UCSD-AML1 (cell line): ENCODE measurements at regions not wholly inside any gene's neighbourhood (a gene's known extent, or its start where the extent isn't known, plus 50 kb on each side); places are given as distances from the start of the nearest gene placed in this dataset.

ENCODE experiments used
- DNase-seq: peaks from one replicate; lab custom pipeline; 2025; ENCODE audit not compliant: unreplicated experiment; lab: John Stamatoyannopoulos, UW

- DNase-seq, result no peak
These were observed 441.0 kb downstream of the CDK5RAP2 start for GRCh38 chr9:120138955-120139354.

DNA sequence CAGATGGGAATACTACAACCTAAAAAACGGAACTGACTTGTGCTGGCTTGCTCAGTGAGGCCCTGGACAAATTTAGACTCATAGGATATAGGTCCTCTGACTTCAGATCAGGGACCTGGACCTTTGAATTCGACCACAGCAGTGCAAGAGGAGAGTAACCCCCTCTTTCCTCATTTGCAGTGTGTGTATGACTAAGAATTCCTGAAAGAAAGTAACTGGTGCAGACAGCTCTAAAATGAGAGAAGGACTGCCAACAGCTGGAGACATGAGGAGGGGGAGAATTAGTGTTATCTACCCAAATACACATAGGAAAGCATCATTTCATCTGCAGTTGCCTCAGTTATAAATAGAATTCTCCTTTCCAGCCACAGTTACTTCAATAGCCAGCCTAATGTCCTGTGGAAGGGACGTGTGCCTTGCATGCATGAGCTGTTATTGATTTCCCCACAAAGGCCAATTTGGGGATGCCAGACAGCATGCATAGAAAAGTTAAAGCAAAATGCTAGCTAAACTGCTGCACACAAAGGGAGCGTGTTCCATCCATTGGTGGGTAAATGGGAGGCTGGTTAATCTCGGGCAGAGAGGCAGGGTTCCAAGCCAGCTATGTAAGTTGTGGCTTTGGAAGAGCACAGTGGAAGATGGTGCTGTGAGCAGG, 442.7 kb downstream of the CDK5RAP2 start:
- DNase-seq, result no peak

DNA sequence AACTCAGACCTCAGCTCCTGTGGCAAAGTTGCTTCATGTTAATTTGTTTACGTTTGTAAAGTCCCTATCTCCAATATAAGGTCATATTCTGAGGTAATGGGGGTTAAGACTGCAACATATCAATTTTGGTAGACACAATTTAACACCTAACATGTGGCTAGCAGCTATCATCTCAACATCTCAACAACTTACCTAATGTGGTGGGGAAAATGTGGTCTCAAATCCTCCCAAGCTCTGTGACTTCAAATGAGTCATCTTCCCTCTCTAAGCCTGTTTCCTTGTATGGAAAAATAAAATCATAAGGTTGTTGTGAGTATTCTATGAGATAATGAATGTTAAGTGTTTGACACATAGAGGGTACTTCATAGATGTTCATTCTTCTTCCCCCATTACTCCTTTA, 443.3 kb downstream of the CDK5RAP2 start:
- DNase-seq, result no peak

GRCh38 chr9:120117081-120117480, 462.9 kb downstream of the CDK5RAP2 start:
- no peak for DNase-seq

DNA sequence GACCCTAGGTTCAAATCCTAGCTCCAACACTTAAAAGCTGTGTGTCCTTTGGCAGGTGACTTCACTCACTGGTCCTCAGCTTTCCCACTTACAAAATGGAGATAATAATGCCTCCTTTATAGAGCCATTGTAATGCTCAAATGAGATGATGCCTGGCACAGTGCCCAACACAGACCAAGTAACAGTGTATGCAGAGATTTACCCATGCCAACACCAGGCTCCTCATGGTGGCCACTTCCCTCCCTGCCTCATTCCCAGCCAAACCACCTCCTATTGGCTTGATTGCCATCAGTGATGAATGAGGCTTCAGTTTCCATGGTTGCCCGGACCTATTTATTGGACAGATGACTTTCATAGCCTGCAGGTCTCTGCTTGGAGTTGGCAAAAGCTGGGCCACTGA, 469.4 kb downstream of the CDK5RAP2 start:
- no peak for DNase-seq

- DNase-seq, result no peak
These were observed 470.7 kb downstream of the CDK5RAP2 start for GRCh38 chr9:120109242-120109641.

- no peak for DNase-seq
These were observed 472.8 kb downstream of the CDK5RAP2 start for GRCh38 chr9:120107138-120107537.

- DNase-seq, result no peak
These were observed 475.2 kb downstream of the CDK5RAP2 start for GRCh38 chr9:120104771-120105170.

- no peak for DNase-seq
These were observed 479.4 kb downstream of the CDK5RAP2 start for GRCh38 chr9:120100595-120100994.

GRCh38 chr9:120099065-120099464, 480.9 kb downstream of the CDK5RAP2 start:
- no peak for DNase-seq

DNA sequence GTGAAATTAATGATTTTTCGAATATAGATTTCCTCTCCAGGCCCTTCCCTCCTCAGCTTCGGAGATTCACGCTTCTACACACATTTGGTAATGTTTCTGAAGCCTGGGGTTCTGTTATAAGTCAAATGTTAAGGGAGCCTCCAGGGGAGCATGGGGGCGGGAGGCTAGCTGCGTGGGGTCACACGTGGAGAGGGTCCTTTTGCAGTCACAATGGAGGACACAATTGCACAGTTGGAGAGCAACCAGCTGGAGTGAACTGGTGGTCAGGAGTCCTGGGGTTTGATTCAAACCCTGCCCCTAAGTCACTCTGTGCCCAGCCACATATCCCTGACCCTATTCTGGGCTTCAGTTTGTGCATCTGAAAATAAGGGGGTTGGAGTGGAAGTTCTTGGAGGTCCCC, 481.4 kb downstream of the CDK5RAP2 start:
- no peak for DNase-seq

DNA sequence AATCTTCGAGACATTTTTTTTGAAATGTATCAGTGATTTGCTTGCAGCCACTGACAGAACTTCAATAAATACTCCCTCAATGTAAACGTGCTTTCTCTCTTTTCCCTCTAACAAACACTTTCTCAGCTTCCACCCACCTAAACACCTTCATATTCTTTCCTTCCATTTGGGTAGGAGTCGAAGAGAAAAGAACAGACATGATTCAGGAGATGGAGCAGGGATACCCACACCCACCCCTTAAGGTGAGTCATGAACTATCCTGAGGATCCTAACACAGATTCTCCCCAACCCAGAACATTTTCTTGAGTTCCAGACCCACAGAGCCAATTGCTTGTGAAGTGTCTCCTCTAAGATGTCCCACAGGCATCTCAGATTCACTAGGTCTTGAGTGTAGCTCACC, 488.8 kb downstream of the CDK5RAP2 start:
- DNase-seq, result no peak

DNA sequence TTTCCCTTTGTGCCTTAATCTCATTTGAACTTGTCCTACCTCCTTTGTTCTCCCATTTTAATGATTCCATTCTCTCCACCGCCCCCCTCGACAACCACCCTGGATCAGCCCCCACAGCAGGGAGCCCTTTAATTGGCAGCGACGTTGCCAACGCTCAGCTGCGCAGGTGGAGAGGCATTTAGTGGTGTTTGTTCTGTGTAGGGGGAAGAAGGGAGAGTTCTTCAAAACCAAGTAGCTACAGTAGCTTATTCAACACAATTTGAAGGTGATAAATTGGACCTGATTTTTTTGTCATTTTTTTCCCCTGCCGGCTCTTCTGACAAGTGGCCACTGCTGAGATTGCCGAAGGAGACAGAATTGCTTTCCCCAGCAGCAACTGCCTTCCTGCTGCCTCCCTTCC, 499.1 kb downstream of the CDK5RAP2 start:
- DNase-seq, result no peak

DNA sequence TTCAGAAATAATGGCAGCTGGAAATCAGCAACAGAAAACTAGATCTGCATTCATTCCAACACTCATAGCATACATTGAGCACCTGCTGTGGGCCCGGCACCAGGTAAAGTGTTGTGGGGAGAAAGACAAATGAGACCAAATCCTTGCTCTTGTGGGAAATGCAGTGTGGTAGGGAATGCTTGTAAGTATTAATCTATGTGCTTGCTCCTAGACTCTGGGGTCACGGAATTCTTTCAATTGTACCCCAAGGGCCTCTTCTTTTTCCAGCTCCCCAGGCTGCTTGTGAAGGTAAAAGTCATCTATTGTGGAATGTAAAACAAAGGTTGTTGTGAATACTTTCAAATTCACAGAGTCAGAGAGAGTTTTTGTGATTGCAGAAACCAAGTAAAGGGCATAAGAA, 501.9 kb downstream of the CDK5RAP2 start:
- no peak for DNase-seq

GRCh38 chr9:120071760-120072159, 508.2 kb downstream of the CDK5RAP2 start:
- no peak for DNase-seq

GRCh38 chr9:120066315-120066714, 513.7 kb downstream of the CDK5RAP2 start:
- DNase-seq, result no peak

DNA sequence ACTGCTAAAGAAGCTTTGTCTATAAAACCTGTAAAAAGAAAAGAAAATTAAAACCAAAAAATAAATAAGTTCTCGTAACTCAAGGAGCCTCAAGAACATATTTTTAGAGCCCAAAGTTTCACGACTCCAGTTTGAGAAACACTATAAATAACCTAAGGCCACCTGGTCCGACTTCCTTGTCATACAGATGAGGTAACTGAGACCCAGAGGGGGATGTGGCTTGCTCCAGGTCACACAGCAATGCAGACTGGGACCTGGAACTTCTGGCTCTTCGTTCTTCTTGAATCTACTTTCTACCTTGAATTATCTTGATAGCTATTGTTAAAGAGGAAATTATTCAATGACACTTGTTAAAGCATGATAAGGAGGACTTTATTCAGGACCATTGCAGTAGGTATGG, 514.8 kb downstream of the CDK5RAP2 start:
- no peak for DNase-seq

GRCh38 chr9:120045011-120045410, 535.0 kb downstream of the CDK5RAP2 start:
- no peak for DNase-seq

DNA sequence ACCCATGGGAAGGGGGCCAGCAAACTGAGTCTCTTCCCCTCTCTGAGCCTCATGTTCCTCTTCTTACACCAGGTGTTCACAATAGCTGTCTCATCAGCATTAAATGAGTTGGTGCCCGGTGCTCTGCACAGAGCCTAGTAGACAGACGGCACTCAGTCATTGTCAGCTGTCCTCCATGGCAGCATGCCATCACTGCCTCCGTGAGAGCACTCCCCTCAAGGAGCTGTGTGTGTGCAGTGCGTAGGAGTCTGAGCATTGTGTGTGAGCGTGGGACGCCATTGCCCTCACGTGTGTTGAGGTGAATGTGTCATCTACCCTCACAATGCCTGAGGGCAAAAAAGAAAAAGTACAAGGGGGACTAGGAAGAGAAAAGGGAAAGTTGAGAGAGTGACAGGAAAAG, 536.5 kb downstream of the CDK5RAP2 start:
- DNase-seq, result no peak

- no peak for DNase-seq
These were observed 539.1 kb downstream of the CDK5RAP2 start for GRCh38 chr9:120040896-120041295.

GRCh38 chr9:120038342-120038741, 541.6 kb downstream of the CDK5RAP2 start:
- no peak for DNase-seq

DNA sequence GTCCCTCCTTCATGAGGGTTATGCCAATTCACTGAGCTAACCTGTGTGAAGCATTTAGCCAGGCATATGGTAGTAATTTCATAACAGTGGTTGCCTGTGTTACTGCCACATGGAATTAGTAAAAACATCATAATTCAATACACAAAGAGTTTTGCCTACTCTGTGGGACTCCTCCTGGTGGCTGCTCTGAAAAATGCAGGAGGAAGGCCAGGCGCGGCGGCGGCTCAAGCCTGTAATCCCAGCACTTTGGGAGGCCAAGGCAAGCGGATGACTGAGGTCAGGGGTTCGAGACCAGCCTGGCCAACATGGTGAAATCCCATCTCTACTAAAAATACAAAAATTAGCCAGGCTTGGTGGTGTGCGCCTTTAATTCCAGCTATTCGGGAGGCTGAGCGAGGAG, 547.3 kb downstream of the CDK5RAP2 start:
- DNase-seq, result no peak

DNA sequence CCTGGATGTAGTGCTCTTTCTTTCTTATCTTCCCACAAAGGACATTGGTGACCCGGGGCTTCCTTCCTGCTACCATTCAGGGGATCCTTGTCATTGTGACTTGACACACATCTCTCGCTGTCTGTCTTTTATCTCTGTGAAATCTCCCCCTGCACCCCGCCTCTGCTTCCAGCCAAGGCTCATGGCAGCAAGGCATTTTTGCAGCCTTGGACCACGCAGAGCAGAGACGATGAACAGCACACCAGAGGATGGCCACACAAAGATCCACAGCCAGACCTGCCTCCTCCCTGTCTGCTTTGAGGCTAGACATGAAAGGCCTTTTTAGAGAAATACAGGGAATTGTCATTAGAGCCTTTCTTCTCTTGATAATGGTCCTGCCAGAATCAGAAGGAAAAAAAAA, 549.1 kb downstream of the CDK5RAP2 start:
- DNase-seq, result no peak

DNA sequence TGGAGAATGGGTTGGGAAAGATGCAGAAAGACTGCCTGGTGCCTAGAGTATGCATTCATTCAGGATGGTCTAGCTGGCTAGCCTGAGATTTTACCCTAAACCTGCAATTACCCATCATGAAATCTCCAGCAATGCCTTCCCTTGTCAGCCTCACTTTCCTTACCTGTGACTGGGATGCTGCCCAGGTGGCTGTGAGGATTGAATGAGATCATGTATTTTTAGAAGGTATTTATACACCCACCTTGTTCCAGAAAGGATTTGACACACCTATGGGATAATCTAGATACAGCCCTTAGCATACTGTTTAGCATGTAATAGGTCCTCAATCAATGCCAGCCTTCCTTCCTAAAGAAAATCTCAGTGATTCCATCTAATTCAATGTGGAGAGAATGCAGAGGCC, 561.4 kb downstream of the CDK5RAP2 start:
- DNase-seq, result no peak
